GM18907 (cell line): ENCODE measurements at regions not wholly inside any gene's neighbourhood (a gene's known extent, or its start where the extent isn't known, plus 50 kb on each side); places are given as distances from the start of the nearest gene placed in this dataset.

Experiments used
- ATAC-seq: cut with Tn5 transposase; IDR thresholded peaks from one replicate; pipeline ENCODE4 v1.9.1; 2021; ENCODE audit warnings: mild to moderate bottlenecking, moderate library complexity; ENCODE audit not compliant: unreplicated experiment

GRCh38 chr12:114774197-114774596, 90.2 kb upstream of the TBX3 start:
- no peak for ATAC-seq

GRCh38 chr12:114770323-114770722, 86.3 kb upstream of the TBX3 start:
- no peak for ATAC-seq

- no peak for ATAC-seq
These were observed 85.7 kb upstream of the TBX3 start for GRCh38 chr12:114769634-114770033.

GRCh38 chr12:114767906-114768722, 84.1 kb upstream of the TBX3 start:
- no peak for ATAC-seq

- ATAC-seq: no peak
These were observed 83.2 kb upstream of the TBX3 start for GRCh38 chr12:114767084-114767760.

- ATAC-seq: no peak
These were observed 82.2 kb upstream of the TBX3 start for GRCh38 chr12:114765960-114766691.

- ATAC-seq: no peak
These were observed 80.5 kb upstream of the TBX3 start for GRCh38 chr12:114764510-114764909.

- ATAC-seq: no peak
These were observed 78.6 kb upstream of the TBX3 start for GRCh38 chr12:114762490-114763110.

- no peak for ATAC-seq
These were observed 76.3 kb upstream of the TBX3 start for GRCh38 chr12:114760151-114760877.

- ATAC-seq: no peak
These were observed 75.7 kb upstream of the TBX3 start for GRCh38 chr12:114759635-114760034.

GRCh38 chr12:114757684-114758325, 73.8 kb upstream of the TBX3 start:
- ATAC-seq: no peak

- ATAC-seq: no peak
These were observed 68.2 kb upstream of the TBX3 start for GRCh38 chr12:114752217-114752616.

- ATAC-seq: no peak
These were observed 67.7 kb upstream of the TBX3 start for GRCh38 chr12:114751712-114752111.

GRCh38 chr12:114750917-114751316, 66.9 kb upstream of the TBX3 start:
- ATAC-seq: no peak

GRCh38 chr12:114749065-114749464, 65.1 kb upstream of the TBX3 start:
- no peak for ATAC-seq

- ATAC-seq: no peak
These were observed 63.3 kb upstream of the TBX3 start for GRCh38 chr12:114747012-114747858.

- ATAC-seq: no peak
These were observed 62.5 kb upstream of the TBX3 start for GRCh38 chr12:114746297-114747011.

- ATAC-seq: no peak
These were observed 60.7 kb upstream of the TBX3 start for GRCh38 chr12:114744691-114745090.

- ATAC-seq: no peak
These were observed 60.3 kb upstream of the TBX3 start for GRCh38 chr12:114744285-114744684.
